ENCODE measurements at regions not wholly inside any gene's neighbourhood (a gene's known extent, or its start where the extent isn't known, plus 50 kb on each side); places are given as distances from the start of the nearest gene placed in this dataset.

DNA sequence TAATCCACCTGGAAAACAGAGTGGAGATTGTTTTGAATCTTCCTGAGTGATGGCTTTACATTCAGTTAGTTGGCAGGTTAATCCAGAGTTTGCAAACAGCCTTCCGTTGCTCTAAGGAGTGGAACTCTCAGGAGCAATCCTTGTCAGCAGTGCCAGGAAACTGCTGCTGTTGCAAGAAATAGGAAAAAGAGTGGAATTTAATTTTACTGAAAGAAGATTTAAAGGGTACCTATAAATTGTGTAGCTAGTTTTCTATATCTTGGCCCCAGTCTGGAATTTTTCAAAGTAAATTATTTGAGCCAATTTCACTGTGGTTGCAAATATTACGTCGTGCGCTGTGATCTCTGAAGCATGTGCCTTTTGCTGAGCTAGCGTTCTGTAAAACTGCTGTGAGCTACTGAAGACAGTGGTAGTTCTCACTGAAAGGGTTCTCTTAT lies 55.5 kb upstream of the SLC5A12 start:
- Histone ChIP-seq H3K9ac (ENCODE audit: low read length) (no peak overlapping the region), H3K9me2 (ENCODE audit: insufficient read depth) (no peaks in the 10 kb centered on the region), H4K20me1 (ENCODE audit: insufficient read depth) (no peaks in the 10 kb centered on the region), H3K4me3 (replicated peaks in 1 of 2; ENCODE audit: low read depth in 1 of 2, low read length in 2 of 2) (no peak overlapping the region), H3K4me1 (ENCODE audit: control insufficient read depth in 1 of 2, insufficient read depth in 2 of 2, low read length in 2 of 2) (no peaks in the 10 kb centered on the region), H3K4me2 (ENCODE audit: low read length) (no peak overlapping the region), H2AFZ (ENCODE audit: low read depth, low read length, poor library complexity, severe bottlenecking) (no peak overlapping the region), H3K27me3 (ENCODE audit: insufficient read depth, low read length) (no peaks in the 10 kb centered on the region), H3K27ac (ENCODE audit: low read depth, low read length) (no peak overlapping the region), H3K9me3 (ENCODE audit: control insufficient read depth in 1 of 2, insufficient read depth in 1 of 2, low read depth in 1 of 2, low read length in 2 of 2) (no peaks in the 10 kb centered on the region; a peak in 2 of 4 replicates), H3K79me2 (ENCODE audit: insufficient read depth, low read length) (no peaks in the 10 kb centered on the region), H3K36me3 (ENCODE audit: control insufficient read depth in 1 of 2, insufficient read depth in 2 of 2, low read length in 2 of 2) (no peaks in the 10 kb centered on the region)
- BruUV-seq (replicated peaks): no TSS peak
- ChIA-PET RAD21 (ENCODE audit: low non-redundant PET in 1 of 2, low total read pairs in 2 of 2, uncharacterized antibody in 2 of 2, unreplicated experiment in 2 of 2) (no interaction called here), POLR2A (no interaction called here), CTCF (no interaction called here)
- intact Hi-C loops (cut with micrococcal nuclease): no loop called here
- no peak for TF ChIP-seq JUND (IDR thresholded peaks at IDR 0.05)
- no peak for TF ChIP-seq SIN3A (IDR thresholded peaks at IDR 0.05; ENCODE audit: low read depth)
- TF ChIP-seq, protein P1, sequence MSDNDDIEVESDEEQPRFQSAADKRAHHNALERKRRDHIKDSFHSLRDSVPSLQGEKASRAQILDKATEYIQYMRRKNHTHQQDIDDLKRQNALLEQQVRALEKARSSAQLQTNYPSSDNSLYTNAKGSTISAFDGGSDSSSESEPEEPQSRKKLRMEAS (IDR thresholded peaks at IDR 0.05): no peak
- TF ChIP-seq POLR2AphosphoS5 (IDR thresholded peaks at IDR 0.05; ENCODE audit: low read depth, low read length): no peak
- TF ChIP-seq POLR2A (IDR thresholded peaks at IDR 0.05; ENCODE audit: borderline replicate concordance, extremely low read depth, insufficient read depth, insufficient read length): no peak
- ATAC-seq: no peak
- DNase-seq (ENCODE audit: low read depth, low spot score): no peak

DNA sequence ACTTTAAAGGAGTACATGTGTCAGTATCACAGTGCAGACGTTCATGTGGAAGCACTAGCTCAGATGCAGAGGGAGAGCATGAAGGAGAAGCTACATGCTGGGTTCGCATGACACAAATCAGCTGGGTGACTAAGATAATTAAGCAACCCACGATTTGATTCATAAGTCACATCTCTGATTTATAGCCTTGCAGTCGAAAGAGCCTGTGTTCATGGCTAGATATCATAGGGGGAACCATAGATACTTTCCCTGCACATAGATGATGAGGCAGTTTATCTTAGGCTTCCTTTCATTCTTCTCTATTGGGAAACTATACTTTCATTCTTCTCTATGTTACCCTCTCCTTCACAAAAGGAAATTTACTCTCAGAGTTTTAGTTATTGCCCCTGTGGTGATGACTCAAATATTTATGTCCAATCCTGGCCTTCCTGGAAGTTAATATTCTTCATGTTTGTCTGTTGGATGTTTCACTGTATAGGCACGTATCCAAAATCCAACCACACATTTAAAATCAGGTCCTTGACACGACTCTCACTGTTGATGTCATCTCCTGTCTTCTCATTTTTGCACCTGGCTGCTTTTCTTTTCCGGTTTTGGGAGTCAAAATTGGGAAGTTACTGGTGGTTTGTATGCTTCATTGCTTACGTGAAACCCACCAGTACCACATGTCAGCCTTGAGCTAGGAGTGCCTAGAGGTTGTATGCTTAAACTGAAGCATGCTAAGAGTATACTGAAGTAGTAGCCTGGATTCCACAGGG lies 56.3 kb upstream of the SLC5A12 start:
- intact Hi-C loops (cut with micrococcal nuclease): no loop called here
- DNase-seq (ENCODE audit: low read depth, low spot score): no peak
- ATAC-seq: no peak
- no TSS peak for BruUV-seq (replicated peaks)
- no peak for TF ChIP-seq SP1 (IDR thresholded peaks at IDR 0.05; ENCODE audit: low read depth)
- no peak for TF ChIP-seq CEBPB (IDR thresholded peaks at IDR 0.05; ENCODE audit: low read depth)
- no peak for TF ChIP-seq YY1 (IDR thresholded peaks at IDR 0.05; ENCODE audit: extremely low read depth, insufficient replicate concordance, low read depth, low read length)
- TF ChIP-seq ZNF274 (IDR thresholded peaks at IDR 0.05; ENCODE audit: low read depth, low read length): no peak
- no peak for TF ChIP-seq RAD21 (IDR thresholded peaks at IDR 0.05; ENCODE audit: low read depth)
- POLR2A ChIA-PET: no interaction called here
- Histone ChIP-seq H4K20me1 (ENCODE audit: insufficient read depth) (no peaks in the 10 kb centered on the region), H3K27me3 (ENCODE audit: insufficient read depth, low read length) (no peaks in the 10 kb centered on the region), H3K27ac (ENCODE audit: low read depth, low read length) (no peak overlapping the region), H3K36me3 (ENCODE audit: control insufficient read depth in 1 of 2, insufficient read depth in 2 of 2, low read length in 2 of 2) (no peaks in the 10 kb centered on the region), H2AFZ (ENCODE audit: low read depth, low read length, poor library complexity, severe bottlenecking) (no peak overlapping the region), H3K9me2 (ENCODE audit: insufficient read depth) (no peaks in the 10 kb centered on the region), H3K4me3 (replicated peaks in 1 of 2; ENCODE audit: low read depth in 1 of 2, low read length in 2 of 2) (no peak overlapping the region), H3K4me1 (ENCODE audit: control insufficient read depth in 1 of 2, insufficient read depth in 2 of 2, low read length in 2 of 2) (no peaks in the 10 kb centered on the region), H3K4me2 (ENCODE audit: low read length) (no peak overlapping the region), H3K79me2 (ENCODE audit: insufficient read depth, low read length) (no peaks in the 10 kb centered on the region), H3K9ac (ENCODE audit: low read length) (no peak overlapping the region), H3K9me3 (ENCODE audit: control insufficient read depth in 1 of 2, insufficient read depth in 1 of 2, low read depth in 1 of 2, low read length in 2 of 2) (no peaks in the 10 kb centered on the region; a peak in 2 of 4 replicates)
- CTCF ChIA-PET: no interaction called here
- RAD21 ChIA-PET (ENCODE audit: low non-redundant PET in 1 of 2, low total read pairs in 2 of 2, uncharacterized antibody in 2 of 2, unreplicated experiment in 2 of 2): no interaction called here

Data from HCT116 (cell line).